Trophoblast cell (in vitro differentiated cells and primary cell): ENCODE measurements at regions not wholly inside any gene's neighbourhood (a gene's known extent, or its start where the extent isn't known, plus 50 kb on each side); places are given as distances from the start of the nearest gene placed in this dataset.

ENCODE experiments used
- DNase-seq, 2 donors: peaks; one replicate each; pipeline ENCODE4 v3.0.0-alpha.2; 2016
- H2AFZ ChIP-seq: 2 replicates; pipeline ENCODE4 v1.6.1; 2013; ENCODE audit warnings: low read length, moderate library complexity, mild to moderate bottlenecking; ENCODE audit not compliant: insufficient read depth, poor library complexity
- H2AK5ac ChIP-seq: 2 replicates; pipeline ENCODE4 v1.6.1; 2013; ENCODE audit warnings: mild to moderate bottlenecking, low read length
- H2BK120ac ChIP-seq: 2 replicates; pipeline ENCODE4 v1.6.1; 2013; ENCODE audit warnings: low read length, mild to moderate bottlenecking, moderate library complexity; ENCODE audit not compliant: insufficient read depth, poor library complexity
- H2BK12ac ChIP-seq: 2 replicates; pipeline ENCODE4 v1.6.1; 2013; ENCODE audit warnings: mild to moderate bottlenecking, low read length, moderate library complexity
- H2BK5ac ChIP-seq: 2 replicates; pipeline ENCODE4 v1.6.1; 2013; ENCODE audit warnings: low read length, low read depth, moderate library complexity, mild to moderate bottlenecking; ENCODE audit not compliant: poor library complexity
- H3K14ac ChIP-seq: 2 replicates; pipeline ENCODE4 v1.6.1; 2013; ENCODE audit warnings: mild to moderate bottlenecking, low read length
- H3K18ac ChIP-seq: 2 replicates; pipeline ENCODE4 v1.6.1; 2013; ENCODE audit warnings: mild to moderate bottlenecking, low read length
- H3K23ac ChIP-seq: 2 replicates; pipeline ENCODE4 v1.6.1; 2013; ENCODE audit warnings: low read length
- H3K27ac ChIP-seq: 2 replicates; pipeline ENCODE4 v1.5.1; 2013; ENCODE audit warnings: low read depth, mild to moderate bottlenecking, inconsistent platforms, low read length, moderate library complexity
- H3K27me3 ChIP-seq: 2 replicates; pipeline ENCODE4 v1.6.1; 2013; ENCODE audit warnings: inconsistent platforms, mild to moderate bottlenecking, low read length, moderate library complexity; ENCODE audit not compliant: insufficient read depth
- H3K36me3 ChIP-seq, 2 experiments: 1 replicate in 1 of 2; 2 replicates in 1 of 2; pipeline ENCODE4 v1.6.1; 2013; ENCODE audit warnings: low read length in 2 of 2, mild to moderate bottlenecking in 2 of 2, moderate library complexity in 1 of 2; ENCODE audit not compliant: insufficient read depth in 2 of 2, control insufficient read depth in 1 of 2
- H3K4ac ChIP-seq: 2 replicates; pipeline ENCODE4 v1.6.1; 2013; ENCODE audit warnings: low read depth, mild to moderate bottlenecking, low read length, moderate library complexity
- H3K4me1 ChIP-seq, 2 experiments: 1 replicate in 1 of 2; 2 replicates in 1 of 2; pipeline ENCODE4 v1.6.1; 2013; ENCODE audit warnings: low read length in 2 of 2, mild to moderate bottlenecking in 2 of 2, moderate library complexity in 1 of 2; ENCODE audit not compliant: insufficient read depth in 2 of 2, control insufficient read depth in 1 of 2
- H3K4me2 ChIP-seq: 2 replicates; pipeline ENCODE4 v1.6.1; 2013; ENCODE audit warnings: inconsistent platforms, mild to moderate bottlenecking, low read length, moderate library complexity
- H3K4me3 ChIP-seq: 2 replicates; pipeline ENCODE4 v1.5.1; 2013; ENCODE audit warnings: mild to moderate bottlenecking, low read depth, low read length, inconsistent platforms
- H3K79me1 ChIP-seq: one replicate; pipeline ENCODE4 v1.6.1; 2013; ENCODE audit warnings: low read length
- H3K79me2 ChIP-seq: 2 replicates; pipeline ENCODE4 v1.6.1; 2013; ENCODE audit warnings: low read length, mild to moderate bottlenecking; ENCODE audit not compliant: control insufficient read depth, insufficient read depth, poor library complexity
- H3K9ac ChIP-seq: 2 replicates; pipeline ENCODE4 v1.6.1; 2013; ENCODE audit warnings: mild to moderate bottlenecking, low read length
- H3K9me3 ChIP-seq: 2 replicates; pipeline ENCODE4 v1.6.1; 2013; ENCODE audit warnings: low read depth, mild to moderate bottlenecking, control low read depth, inconsistent platforms, low read length; ENCODE audit not compliant: insufficient read depth
- H4K12ac ChIP-seq: 2 replicates; pipeline ENCODE4 v1.6.1; 2013; ENCODE audit warnings: low read depth, mild to moderate bottlenecking, low read length, moderate library complexity
- H4K8ac ChIP-seq: 2 replicates; pipeline ENCODE4 v1.6.1; 2013; ENCODE audit warnings: low read depth, mild to moderate bottlenecking, low read length, moderate library complexity
- H4K91ac ChIP-seq: one replicate; pipeline ENCODE4 v1.6.1; 2013; ENCODE audit warnings: low read depth, mild to moderate bottlenecking, low read length, moderate library complexity
- WGBS: extraction: QIAGEN DNeasy Blood & Tissue Kit; methylation state at CpG from one replicate; pipeline ENCODE4 v1.1.7; 2013; ENCODE audit warnings: missing lambda C conversion rate; ENCODE audit not compliant: insufficient read length, insufficient coverage; ENCODE audit errors: extremely low coverage; 5-methylcytosine and 5-hydroxymethylcytosine counted together

GRCh38 chr10:2942938-2943337 is 124.4 kb upstream of the PFKP start:
- H3K4me2 ChIP-seq = no peak overlapping the region
- no peak overlapping the region for H3K4ac ChIP-seq
- no peaks in the 10 kb centered on the region for H3K9me3 ChIP-seq
- H4K91ac ChIP-seq = no peak overlapping the region
- no peak overlapping the region for H3K23ac ChIP-seq
- no peaks in the 10 kb centered on the region for H3K36me3 ChIP-seq
- no peak overlapping the region for H2BK12ac ChIP-seq
- no peak overlapping the region for H2AK5ac ChIP-seq
- DNase-seq = no peak
- no peak overlapping the region for H2AFZ ChIP-seq
- WGBS = no CpG with 5 or more reads among the region's 3 CpGs
- no peak overlapping the region for H3K27ac ChIP-seq
- no peaks in the 10 kb centered on the region for H3K79me2 ChIP-seq
- no peaks in the 10 kb centered on the region for H3K79me1 ChIP-seq
- H3K9ac ChIP-seq = no peak overlapping the region
- no peak overlapping the region for H2BK5ac ChIP-seq
- no peaks in the 10 kb centered on the region for H3K4me1 ChIP-seq
- H3K27me3 ChIP-seq = no peaks in the 10 kb centered on the region
- H4K8ac ChIP-seq = no peak overlapping the region
- no peak overlapping the region for H3K14ac ChIP-seq
- no peak overlapping the region for H3K4me3 ChIP-seq
- no peak overlapping the region for H3K18ac ChIP-seq
- no peak overlapping the region for H4K12ac ChIP-seq
- no peak overlapping the region for H2BK120ac ChIP-seq

GRCh38 chr10:2938869-2939268 is 128.5 kb upstream of the PFKP start:
- no peak overlapping the region for H4K12ac ChIP-seq
- H3K4me3 ChIP-seq = no peak overlapping the region
- no peak overlapping the region for H3K18ac ChIP-seq
- H2AK5ac ChIP-seq = no peak overlapping the region
- H2BK5ac ChIP-seq = no peak overlapping the region
- no peak overlapping the region for H4K91ac ChIP-seq
- no CpG with 5 or more reads among the region's 3 CpGs for WGBS
- no peak overlapping the region for H3K14ac ChIP-seq
- H2BK120ac ChIP-seq = no peak overlapping the region
- no peaks in the 10 kb centered on the region for H3K9me3 ChIP-seq
- H4K8ac ChIP-seq = no peak overlapping the region
- no peak overlapping the region for H3K9ac ChIP-seq
- no peak overlapping the region for H3K4ac ChIP-seq
- H2BK12ac ChIP-seq = no peak overlapping the region
- H3K79me2 ChIP-seq = no peaks in the 10 kb centered on the region
- H2AFZ ChIP-seq = no peak overlapping the region
- no peaks in the 10 kb centered on the region for H3K79me1 ChIP-seq
- H3K27ac ChIP-seq = no peak overlapping the region
- no peak for DNase-seq
- H3K36me3 ChIP-seq = no peaks in the 10 kb centered on the region
- H3K23ac ChIP-seq = no peak overlapping the region
- no peaks in the 10 kb centered on the region for H3K27me3 ChIP-seq
- no peak overlapping the region for H3K4me2 ChIP-seq
- H3K4me1 ChIP-seq = no peaks in the 10 kb centered on the region

GRCh38 chr10:2936816-2937215 is 130.5 kb upstream of the PFKP start:
- H3K4me2 ChIP-seq = no peak overlapping the region
- no peaks in the 10 kb centered on the region for H3K36me3 ChIP-seq
- H3K27ac ChIP-seq = no peak overlapping the region
- H3K9me3 ChIP-seq = no peaks in the 10 kb centered on the region
- H2AK5ac ChIP-seq = no peak overlapping the region
- no peaks in the 10 kb centered on the region for H3K4me1 ChIP-seq
- no peak overlapping the region for H2BK120ac ChIP-seq
- no peaks in the 10 kb centered on the region for H3K27me3 ChIP-seq
- no peak overlapping the region for H3K4me3 ChIP-seq
- H2BK12ac ChIP-seq = no peak overlapping the region
- no peak overlapping the region for H3K14ac ChIP-seq
- H3K9ac ChIP-seq = no peak overlapping the region
- H3K23ac ChIP-seq = no peak overlapping the region
- no peak overlapping the region for H2BK5ac ChIP-seq
- no peak overlapping the region for H4K12ac ChIP-seq
- no CpG with 5 or more reads among the region's 6 CpGs for WGBS
- H4K8ac ChIP-seq = no peak overlapping the region
- no peak overlapping the region for H3K4ac ChIP-seq
- H3K79me1 ChIP-seq = no peaks in the 10 kb centered on the region
- no peaks in the 10 kb centered on the region for H3K79me2 ChIP-seq
- no peak overlapping the region for H4K91ac ChIP-seq
- no peak overlapping the region for H3K18ac ChIP-seq
- H2AFZ ChIP-seq = no peak overlapping the region
- no peak for DNase-seq

DNA sequence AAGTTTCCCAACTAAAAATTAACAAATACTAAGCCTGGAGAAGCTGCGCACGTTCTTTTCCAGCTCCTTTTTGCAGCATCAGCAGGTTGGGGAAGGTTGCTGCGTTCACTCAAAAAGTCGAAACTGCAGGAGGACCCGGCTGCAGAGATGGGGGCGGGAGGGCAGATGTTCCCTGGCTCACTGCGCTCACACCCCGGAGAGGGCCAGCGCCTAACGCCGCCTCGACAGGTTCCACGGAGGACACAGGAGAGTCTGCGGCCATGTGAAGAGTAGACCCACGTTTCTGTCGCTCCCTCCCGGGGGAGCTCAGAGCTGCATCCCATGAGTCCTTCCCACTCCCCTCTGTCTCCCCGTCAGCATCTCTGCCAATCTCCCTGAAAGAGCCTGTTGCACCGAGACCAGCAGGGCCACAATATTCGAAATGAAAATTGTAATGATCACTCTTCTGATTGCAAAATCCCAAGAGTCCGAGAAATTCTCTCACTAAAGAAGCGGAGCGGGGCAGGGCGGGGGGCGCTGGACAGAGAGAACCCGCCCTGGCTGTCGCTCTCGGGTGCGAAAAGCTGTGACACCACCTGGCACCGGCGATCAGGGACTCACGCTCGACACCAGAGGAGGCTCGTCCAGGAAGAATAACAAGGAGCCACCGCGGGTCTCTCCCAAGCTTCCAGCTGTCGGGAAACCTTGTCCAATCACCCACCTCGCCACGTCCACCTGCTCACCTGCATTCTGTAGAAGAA is 131.5 kb upstream of the PFKP start:
- H2BK5ac ChIP-seq = no peak overlapping the region
- H3K4me2 ChIP-seq = no peak overlapping the region
- H3K27me3 ChIP-seq = no peaks in the 10 kb centered on the region
- no peak overlapping the region for H2BK12ac ChIP-seq
- H3K9me3 ChIP-seq = no peaks in the 10 kb centered on the region
- H2AFZ ChIP-seq = no peak overlapping the region
- no peak overlapping the region for H4K91ac ChIP-seq
- H3K4me1 ChIP-seq = no peaks in the 10 kb centered on the region
- H3K9ac ChIP-seq = no peak overlapping the region
- no peak overlapping the region for H4K8ac ChIP-seq
- no peak overlapping the region for H3K14ac ChIP-seq
- H3K79me2 ChIP-seq = no peaks in the 10 kb centered on the region
- no peak overlapping the region for H3K18ac ChIP-seq
- no peak overlapping the region for H3K4ac ChIP-seq
- DNase-seq = no peak
- no peak overlapping the region for H4K12ac ChIP-seq
- no peak overlapping the region for H3K4me3 ChIP-seq
- no peak overlapping the region for H2BK120ac ChIP-seq
- H2AK5ac ChIP-seq = no peak overlapping the region
- no peaks in the 10 kb centered on the region for H3K36me3 ChIP-seq
- H3K79me1 ChIP-seq = no peaks in the 10 kb centered on the region
- no peak overlapping the region for H3K23ac ChIP-seq
- no peak overlapping the region for H3K27ac ChIP-seq
- no CpG with 5 or more reads among the region's 39 CpGs for WGBS
